H9 (cell line): ENCODE measurements at regions not wholly inside any gene's neighbourhood (a gene's known extent, or its start where the extent isn't known, plus 50 kb on each side); places are given as distances from the start of the nearest gene placed in this dataset.

Experiments
- DNase-seq: peaks from one replicate; pipeline ENCODE4 v3.0.0-alpha.2; 2017
- H2AFZ ChIP-seq: one replicate; pipeline ENCODE4 v1.6.1; 2013; ENCODE audit warnings: mild to moderate bottlenecking, low read length, control low read depth, moderate library complexity
- H2AK5ac ChIP-seq: 2 replicates; pipeline ENCODE4 v1.6.1; 2013; ENCODE audit warnings: low read length, control low read depth, mixed read lengths; ENCODE audit not compliant: insufficient read length
- H2BK120ac ChIP-seq: one replicate; pipeline ENCODE4 v1.6.1; 2013; ENCODE audit warnings: low read depth, mild to moderate bottlenecking, low read length, control low read depth, inconsistent platforms; ENCODE audit not compliant: poor library complexity, severe bottlenecking
- H2BK12ac ChIP-seq: 2 replicates; pipeline ENCODE4 v1.6.1; 2013; ENCODE audit warnings: low read length, control low read depth, mixed read lengths, low read depth; ENCODE audit not compliant: insufficient read length
- H2BK15ac ChIP-seq: 2 replicates; pipeline ENCODE4 v1.6.1; 2013; ENCODE audit warnings: low read depth, low read length, control low read depth
- H2BK20ac ChIP-seq: one replicate; pipeline ENCODE4 v1.6.1; 2013; ENCODE audit warnings: low read depth, mild to moderate bottlenecking, low read length, control low read depth, inconsistent platforms; ENCODE audit not compliant: poor library complexity, severe bottlenecking
- H2BK5ac ChIP-seq: 2 replicates; pipeline ENCODE4 v1.6.1; 2013; ENCODE audit warnings: low read length, control low read depth, mixed read lengths; ENCODE audit not compliant: insufficient read length
- H3K14ac ChIP-seq: 2 replicates; pipeline ENCODE4 v1.6.1; 2013; ENCODE audit warnings: low read length, control low read depth; ENCODE audit not compliant: insufficient read depth
- H3K18ac ChIP-seq: 2 replicates; pipeline ENCODE4 v1.6.1; 2013; ENCODE audit warnings: low read depth, mild to moderate bottlenecking, mixed read lengths, low read length, control low read depth; ENCODE audit not compliant: insufficient read length
- H3K23ac ChIP-seq: 2 replicates; pipeline ENCODE4 v1.6.1; 2013; ENCODE audit warnings: low read length, control low read depth, mixed read lengths, low read depth; ENCODE audit not compliant: insufficient read length
- H3K23me2 ChIP-seq: 2 replicates; pipeline ENCODE4 v1.6.1; 2013; ENCODE audit warnings: low read depth, mild to moderate bottlenecking, mixed read lengths, low read length, control low read depth; ENCODE audit not compliant: insufficient read length, poor library complexity, severe bottlenecking
- H3K27ac ChIP-seq: 2 replicates; pipeline ENCODE4 v1.5.1; 2013; ENCODE audit warnings: low read length, control low read depth, mixed read lengths, low read depth; ENCODE audit not compliant: insufficient read length
- H3K27me3 ChIP-seq: 2 replicates; pipeline ENCODE4 v1.6.1; 2013; ENCODE audit warnings: low read length, control low read depth, inconsistent platforms; ENCODE audit not compliant: insufficient read depth
- H3K4ac ChIP-seq: 2 replicates; pipeline ENCODE4 v1.6.1; 2013; ENCODE audit warnings: low read depth, mild to moderate bottlenecking, control low read depth, inconsistent platforms, low read length, moderate library complexity
- H3K4me1 ChIP-seq: 2 replicates; pipeline ENCODE4 v1.6.1; 2013; ENCODE audit warnings: low read length, control low read depth, inconsistent platforms; ENCODE audit not compliant: insufficient read depth
- H3K4me2 ChIP-seq: 2 replicates; pipeline ENCODE4 v1.6.1; 2013; ENCODE audit warnings: low read length, control low read depth, mixed read lengths; ENCODE audit not compliant: insufficient read length, insufficient read depth
- H3K56ac ChIP-seq: 2 replicates; pipeline ENCODE4 v1.6.1; 2013; ENCODE audit warnings: low read depth, mild to moderate bottlenecking, mixed read lengths, low read length, control low read depth; ENCODE audit not compliant: insufficient read length
- H3K79me1 ChIP-seq: 2 replicates; pipeline ENCODE4 v1.6.1; 2013; ENCODE audit warnings: low read depth, mild to moderate bottlenecking, moderate library complexity, low read length, control low read depth, inconsistent platforms; ENCODE audit not compliant: insufficient read depth, poor library complexity, severe bottlenecking
- H3K79me2 ChIP-seq: 2 replicates; pipeline ENCODE4 v1.6.1; 2013; ENCODE audit warnings: low read length, control low read depth, inconsistent platforms; ENCODE audit not compliant: insufficient read depth
- H3K9ac ChIP-seq: 2 replicates; pipeline ENCODE4 v1.6.1; 2013; ENCODE audit warnings: low read length, control low read depth, mixed read lengths; ENCODE audit not compliant: insufficient read length; ENCODE audit errors: extremely low read depth
- H3K9me3 ChIP-seq: one replicate; pipeline ENCODE4 v1.6.1; 2013; ENCODE audit warnings: low read depth, low read length, inconsistent platforms; ENCODE audit not compliant: control insufficient read depth
- H3T11ph ChIP-seq: one replicate; pipeline ENCODE4 v1.6.1; 2013; ENCODE audit warnings: mild to moderate bottlenecking, low read length, control low read depth, inconsistent platforms
- H4K20me1 ChIP-seq: one replicate; pipeline ENCODE4 v1.6.1; 2013; ENCODE audit not compliant: control insufficient read depth, insufficient read length, insufficient read depth
- H4K5ac ChIP-seq: 2 replicates; pipeline ENCODE4 v1.6.1; 2013; ENCODE audit warnings: low read depth, mild to moderate bottlenecking, mixed read lengths, low read length, control low read depth; ENCODE audit not compliant: insufficient read length
- H4K8ac ChIP-seq: replicated peaks from 2 replicates; pipeline ENCODE4 v1.6.1; 2013; ENCODE audit warnings: low read length, control low read depth, mixed read lengths, low read depth; ENCODE audit not compliant: insufficient read length
- H4K91ac ChIP-seq: 2 replicates; pipeline ENCODE4 v1.6.1; 2013; ENCODE audit warnings: low read depth, mild to moderate bottlenecking, moderate library complexity, mixed read lengths, low read length, control low read depth; ENCODE audit not compliant: insufficient read length
- H3K27ac Mint-ChIP-seq, 3 experiments: 2 replicates in 2 of 3; 3 replicates in 1 of 3; pipeline ENCODE4 v1.8.0; 2020 to 2021; ENCODE audit warnings: mixed read lengths in 3 of 3, mild to moderate bottlenecking in 1 of 3, moderate library complexity in 1 of 3
- H3K27me3 Mint-ChIP-seq: 2 replicates; pipeline ENCODE4 v1.8.0; 2021; ENCODE audit warnings: low read depth, mild to moderate bottlenecking, moderate library complexity, mixed read lengths
- H3K36me3 Mint-ChIP-seq, 3 experiments: 2 replicates in 2 of 3; 3 replicates in 1 of 3; pipeline ENCODE4 v1.8.0; 2020 to 2021; ENCODE audit warnings: low read depth in 3 of 3, mixed read lengths in 3 of 3; ENCODE audit not compliant: insufficient read depth in 1 of 3
- H3K4me1 Mint-ChIP-seq, 2 experiments: 2 replicates each; pipeline ENCODE4 v1.8.0; 2020; ENCODE audit warnings: mixed read lengths in 2 of 2
- H3K4me3 Mint-ChIP-seq, 2 experiments: 2 replicates in 1 of 2; 3 replicates in 1 of 2; pipeline ENCODE4 v1.8.0; 2020 to 2021; ENCODE audit warnings: mild to moderate bottlenecking in 2 of 2, mixed read lengths in 2 of 2, moderate library complexity in 1 of 2
- H3K9me3 Mint-ChIP-seq, 2 experiments: 2 replicates in 1 of 2; 3 replicates in 1 of 2; pipeline ENCODE4 v1.8.0; 2020; ENCODE audit warnings: mild to moderate bottlenecking in 2 of 2, mixed read lengths in 2 of 2, moderate library complexity in 1 of 2
- WGBS: extraction: QIAGEN DNeasy Blood & Tissue Kit; methylation state at CpG from one replicate; pipeline ENCODE4 v1.1.7; 2013; ENCODE audit warnings: missing lambda C conversion rate, low lambda C conversion rate, mixed read lengths; ENCODE audit not compliant: insufficient read length; ENCODE audit errors: extremely low coverage; 5-methylcytosine and 5-hydroxymethylcytosine counted together
- TF ChIP-seq, protein P1 (sequence below): fragments of 200-600 bp; sonication (generic); conservative IDR thresholded peaks from 3 replicates; pipeline ENCODE4 v1.8.0; 2021; ENCODE audit warnings: antibody characterized with exemption, mild to moderate bottlenecking

DNA sequence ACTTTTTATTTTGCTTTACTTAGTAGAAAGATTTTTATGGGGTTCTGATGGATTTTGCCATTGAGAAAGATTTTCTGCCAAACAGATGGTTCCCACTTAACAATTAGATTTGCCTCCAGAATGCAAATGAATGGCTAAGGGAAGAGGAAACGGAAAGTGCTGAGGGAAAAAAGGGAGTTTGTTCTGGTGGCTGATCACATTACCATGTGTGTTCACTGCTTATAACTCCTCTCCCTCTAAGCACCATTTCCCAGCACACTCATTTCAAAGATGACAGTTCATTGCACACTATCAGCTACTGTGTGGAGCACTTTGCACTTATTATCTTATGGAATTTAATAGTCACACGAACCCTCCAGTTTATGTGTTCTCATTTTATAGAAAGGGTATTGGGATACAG, 68.0 kb upstream of the GRID2 start:
- Histone ChIP-seq H4K91ac (no peak overlapping the region), H2AK5ac (no peak overlapping the region), H4K20me1 (no peaks in the 10 kb centered on the region), H3K23ac (no peak overlapping the region), H3K18ac (no peak overlapping the region), H3K79me2 (no peaks in the 10 kb centered on the region), H2BK12ac (no peak overlapping the region), H3K56ac (no peak overlapping the region), H3K27ac (no peak overlapping the region), H2BK5ac (no peak overlapping the region), H2BK120ac (no peak overlapping the region), H2BK20ac (no peak overlapping the region), H3K9me3 (no peaks in the 10 kb centered on the region), H3K79me1 (no peaks in the 10 kb centered on the region), H3K9ac (no peak overlapping the region), H3K4me2 (no peak overlapping the region), H2BK15ac (no peak overlapping the region), H3K14ac (no peak overlapping the region), H4K8ac (no peak overlapping the region), H2AFZ (no peak overlapping the region), H3K4me1 (no peaks in the 10 kb centered on the region), H3K27me3 (no peaks in the 10 kb centered on the region), H3K23me2 (no peaks in the 10 kb centered on the region), H3T11ph (no peak overlapping the region), H3K4ac (no peak overlapping the region), H4K5ac (no peak overlapping the region)
- Mint-ChIP-seq H3K27me3 (peaks cover 68% of the 10 kb centered on the region), H3K4me3 (no peak overlapping the region), H3K27ac (no peak overlapping the region), H3K4me1 (peaks cover 0 to 4% of the 10 kb centered on the region in 2 experiments; a peak in 2 of 4 replicates), H3K9me3 (peaks cover 7 to 8% of the 10 kb centered on the region in 2 experiments), H3K36me3 (peaks cover 8 to 9% (median 9%) of the 10 kb centered on the region in 3 experiments)
- no peak for DNase-seq
- no CpG with 5 or more reads among the region's 2 CpGs for whole genome bisulfite sequencing
- TF ChIP-seq, protein P1, sequence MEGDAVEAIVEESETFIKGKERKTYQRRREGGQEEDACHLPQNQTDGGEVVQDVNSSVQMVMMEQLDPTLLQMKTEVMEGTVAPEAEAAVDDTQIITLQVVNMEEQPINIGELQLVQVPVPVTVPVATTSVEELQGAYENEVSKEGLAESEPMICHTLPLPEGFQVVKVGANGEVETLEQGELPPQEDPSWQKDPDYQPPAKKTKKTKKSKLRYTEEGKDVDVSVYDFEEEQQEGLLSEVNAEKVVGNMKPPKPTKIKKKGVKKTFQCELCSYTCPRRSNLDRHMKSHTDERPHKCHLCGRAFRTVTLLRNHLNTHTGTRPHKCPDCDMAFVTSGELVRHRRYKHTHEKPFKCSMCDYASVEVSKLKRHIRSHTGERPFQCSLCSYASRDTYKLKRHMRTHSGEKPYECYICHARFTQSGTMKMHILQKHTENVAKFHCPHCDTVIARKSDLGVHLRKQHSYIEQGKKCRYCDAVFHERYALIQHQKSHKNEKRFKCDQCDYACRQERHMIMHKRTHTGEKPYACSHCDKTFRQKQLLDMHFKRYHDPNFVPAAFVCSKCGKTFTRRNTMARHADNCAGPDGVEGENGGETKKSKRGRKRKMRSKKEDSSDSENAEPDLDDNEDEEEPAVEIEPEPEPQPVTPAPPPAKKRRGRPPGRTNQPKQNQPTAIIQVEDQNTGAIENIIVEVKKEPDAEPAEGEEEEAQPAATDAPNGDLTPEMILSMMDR, result no peak
